ENCODE measurements at regions not wholly inside any gene's neighbourhood (a gene's known extent, or its start where the extent isn't known, plus 50 kb on each side); places are given as distances from the start of the nearest gene placed in this dataset.

DNA sequence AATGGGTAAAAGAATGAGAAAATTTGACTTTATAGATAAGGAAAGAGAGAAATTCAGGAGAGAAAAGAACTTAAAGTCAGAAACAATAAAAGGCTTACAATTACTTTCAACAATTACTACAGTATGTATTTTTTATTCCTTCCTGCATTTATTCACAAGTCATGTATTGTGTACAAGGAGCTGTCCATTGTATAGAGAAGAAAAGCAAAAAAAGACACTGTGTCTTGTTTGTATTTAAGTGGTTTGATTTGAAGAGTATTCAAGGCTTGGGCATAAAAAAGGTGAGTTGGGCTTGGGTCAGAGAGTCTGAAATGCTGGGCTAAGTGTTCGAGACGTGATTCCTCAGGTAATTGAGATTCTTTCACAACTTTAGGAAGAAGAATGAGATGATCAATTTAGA, 394.2 kb upstream of the ROBO2 start:
- TF ChIP-seq RARB (CRISPR knock-in tag; IDR thresholded peaks at IDR 0.05) (no peak), ZFP30 (CRISPR knock-in tag; IDR thresholded peaks at IDR 0.05) (no peak)
- TF ChIP-seq, protein P1, sequence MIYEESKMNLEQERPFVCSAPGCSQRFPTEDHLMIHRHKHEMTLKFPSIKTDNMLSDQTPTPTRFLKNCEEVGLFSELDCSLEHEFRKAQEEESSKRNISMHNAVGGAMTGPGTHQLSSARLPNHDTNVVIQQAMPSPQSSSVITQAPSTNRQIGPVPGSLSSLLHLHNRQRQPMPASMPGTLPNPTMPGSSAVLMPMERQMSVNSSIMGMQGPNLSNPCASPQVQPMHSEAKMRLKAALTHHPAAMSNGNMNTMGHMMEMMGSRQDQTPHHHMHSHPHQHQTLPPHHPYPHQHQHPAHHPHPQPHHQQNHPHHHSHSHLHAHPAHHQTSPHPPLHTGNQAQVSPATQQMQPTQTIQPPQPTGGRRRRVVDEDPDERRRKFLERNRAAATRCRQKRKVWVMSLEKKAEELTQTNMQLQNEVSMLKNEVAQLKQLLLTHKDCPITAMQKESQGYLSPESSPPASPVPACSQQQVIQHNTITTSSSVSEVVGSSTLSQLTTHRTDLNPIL (CRISPR knock-in tag; IDR thresholded peaks at IDR 0.05; ENCODE audit: low read depth), result no peak

Data from SK-N-SH treated with all-trans-retinoic acid at 6 μM for 48 hours (cell line).